ENCODE measurements at regions not wholly inside any gene's neighbourhood (a gene's known extent, or its start where the extent isn't known, plus 50 kb on each side); places are given as distances from the start of the nearest gene placed in this dataset.

DNA sequence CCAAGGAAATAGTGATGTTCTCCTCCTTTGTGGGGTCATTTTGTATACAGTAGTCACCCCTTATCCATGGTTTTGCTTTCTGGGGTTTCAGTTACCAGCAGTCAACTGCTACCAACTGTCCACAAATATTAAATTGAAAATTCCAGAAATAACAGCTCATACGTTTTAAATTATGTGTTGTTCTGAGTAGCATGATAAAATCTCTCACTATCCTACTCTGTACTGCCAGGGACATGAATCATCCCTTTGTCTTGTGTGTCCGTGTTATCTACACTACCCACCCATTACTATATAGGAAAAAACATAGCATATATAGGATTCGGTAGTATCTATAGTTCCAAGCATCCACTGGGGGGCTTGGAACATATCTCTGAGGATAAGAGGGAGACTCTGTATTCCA, 120.9 kb upstream of the DCC start:
- Histone ChIP-seq H3K9me3 (ENCODE audit: low read length) (no peaks in the 10 kb centered on the region), H3K27ac (ENCODE audit: low read depth, low read length, poor library complexity, severe bottlenecking) (no peak overlapping the region), H3K4me3 (ENCODE audit: low read depth, low read length, poor library complexity, severe bottlenecking) (no peak overlapping the region), H2AFZ (ENCODE audit: low read length) (no peak overlapping the region), H4K20me1 (ENCODE audit: insufficient read depth, low read length) (no peaks in the 10 kb centered on the region), H3K9me2 (ENCODE audit: insufficient read depth, low read length) (no peaks in the 10 kb centered on the region), H3K4me1 (ENCODE audit: insufficient read depth, low read length, poor library complexity, severe bottlenecking) (no peaks in the 10 kb centered on the region), H3K36me3 (ENCODE audit: insufficient read depth, low read length) (no peaks in the 10 kb centered on the region), H3K4me2 (ENCODE audit: low read length) (no peak overlapping the region), H3K79me2 (ENCODE audit: insufficient read depth, low read depth, low read length) (no peaks in the 10 kb centered on the region)
- no peak for DNase-seq (ENCODE audit: low spot score)
- ChIA-PET CTCF (ENCODE audit: unreplicated experiment) (no interaction called here), POLR2A (no interaction called here)
- TF ChIP-seq EZH2phosphoT487 (IDR thresholded peaks at IDR 0.05; ENCODE audit: borderline replicate concordance, low read depth, low read length) = no peak
- TF ChIP-seq, protein P1, sequence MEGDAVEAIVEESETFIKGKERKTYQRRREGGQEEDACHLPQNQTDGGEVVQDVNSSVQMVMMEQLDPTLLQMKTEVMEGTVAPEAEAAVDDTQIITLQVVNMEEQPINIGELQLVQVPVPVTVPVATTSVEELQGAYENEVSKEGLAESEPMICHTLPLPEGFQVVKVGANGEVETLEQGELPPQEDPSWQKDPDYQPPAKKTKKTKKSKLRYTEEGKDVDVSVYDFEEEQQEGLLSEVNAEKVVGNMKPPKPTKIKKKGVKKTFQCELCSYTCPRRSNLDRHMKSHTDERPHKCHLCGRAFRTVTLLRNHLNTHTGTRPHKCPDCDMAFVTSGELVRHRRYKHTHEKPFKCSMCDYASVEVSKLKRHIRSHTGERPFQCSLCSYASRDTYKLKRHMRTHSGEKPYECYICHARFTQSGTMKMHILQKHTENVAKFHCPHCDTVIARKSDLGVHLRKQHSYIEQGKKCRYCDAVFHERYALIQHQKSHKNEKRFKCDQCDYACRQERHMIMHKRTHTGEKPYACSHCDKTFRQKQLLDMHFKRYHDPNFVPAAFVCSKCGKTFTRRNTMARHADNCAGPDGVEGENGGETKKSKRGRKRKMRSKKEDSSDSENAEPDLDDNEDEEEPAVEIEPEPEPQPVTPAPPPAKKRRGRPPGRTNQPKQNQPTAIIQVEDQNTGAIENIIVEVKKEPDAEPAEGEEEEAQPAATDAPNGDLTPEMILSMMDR (conservative IDR thresholded peaks at IDR 0.05; ENCODE audit: low read length) = no peak
- no TSS peak for BruUV-seq (replicated peaks)
- intact Hi-C loops (cut with micrococcal nuclease; ENCODE audit: unreplicated experiment) = no loop called here

DNA sequence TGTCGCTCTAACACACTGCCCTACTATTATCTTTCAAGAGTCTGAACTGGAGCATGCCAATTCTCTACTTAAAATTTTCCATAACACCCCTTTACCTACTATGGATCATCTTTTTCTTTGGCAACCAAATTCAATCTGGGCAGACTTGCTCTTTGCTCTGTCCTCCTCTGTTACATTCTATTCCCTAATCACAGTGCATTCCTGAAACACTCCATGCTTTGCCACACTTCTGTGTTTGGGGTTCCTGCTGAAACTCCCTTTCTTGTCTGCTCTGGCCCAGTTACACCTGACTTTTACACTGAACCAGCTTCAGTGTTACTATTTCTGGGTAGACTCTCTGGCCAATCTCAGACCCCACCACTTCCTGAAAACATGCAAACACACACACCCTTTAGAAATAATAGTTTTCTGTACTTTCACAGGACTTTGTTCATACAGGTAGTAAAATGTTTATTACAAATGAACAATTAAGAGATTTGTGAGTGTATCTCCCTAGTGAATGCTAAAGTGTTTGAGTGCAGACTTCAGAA, 119.9 kb upstream of the DCC start:
- H3K36me3 ChIP-seq (ENCODE audit: insufficient read depth, low read length) = no peaks in the 10 kb centered on the region
- H2AFZ ChIP-seq (ENCODE audit: low read length) = no peak overlapping the region
- no peaks in the 10 kb centered on the region for H3K9me3 ChIP-seq (ENCODE audit: low read length)
- TF ChIP-seq, protein P1 (conservative IDR thresholded peaks at IDR 0.05; ENCODE audit: low read length) = no peak
- TF ChIP-seq EZH2phosphoT487 (IDR thresholded peaks at IDR 0.05; ENCODE audit: borderline replicate concordance, low read depth, low read length) = no peak
- no peak overlapping the region for H3K4me2 ChIP-seq (ENCODE audit: low read length)
- H3K4me3 ChIP-seq (ENCODE audit: low read depth, low read length, poor library complexity, severe bottlenecking) = no peak overlapping the region
- DNase-seq (ENCODE audit: low spot score) = no peak
- ChIA-PET CTCF (ENCODE audit: unreplicated experiment) (no interaction called here), POLR2A (no interaction called here)
- intact Hi-C loops (cut with micrococcal nuclease; ENCODE audit: unreplicated experiment) = no loop called here
- H3K4me1 ChIP-seq (ENCODE audit: insufficient read depth, low read length, poor library complexity, severe bottlenecking) = no peaks in the 10 kb centered on the region
- no peaks in the 10 kb centered on the region for H3K79me2 ChIP-seq (ENCODE audit: insufficient read depth, low read depth, low read length)
- H4K20me1 ChIP-seq (ENCODE audit: insufficient read depth, low read length) = no peaks in the 10 kb centered on the region
- no peak overlapping the region for H3K27ac ChIP-seq (ENCODE audit: low read depth, low read length, poor library complexity, severe bottlenecking)
- no TSS peak for BruUV-seq (replicated peaks)
- no peaks in the 10 kb centered on the region for H3K9me2 ChIP-seq (ENCODE audit: insufficient read depth, low read length)

DNA sequence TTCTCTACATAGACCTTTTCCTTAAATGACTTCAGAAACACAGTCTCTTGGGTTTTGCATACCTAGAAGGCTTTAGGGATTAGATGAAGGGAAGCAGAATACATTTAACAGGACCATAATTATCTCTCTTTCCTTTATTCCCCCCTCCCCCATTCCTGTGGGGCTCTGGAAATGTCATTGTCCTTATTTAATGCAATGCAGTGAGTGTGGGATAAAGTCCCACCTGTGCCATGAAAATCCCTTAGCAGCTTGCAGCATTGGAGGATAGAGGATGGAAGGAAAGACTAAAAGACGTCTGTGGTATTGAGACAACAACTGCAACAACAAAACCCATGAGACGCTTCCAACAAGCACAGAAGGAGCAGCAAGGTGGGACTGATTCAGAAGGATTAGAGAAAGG, 117.8 kb upstream of the DCC start:
- Histone ChIP-seq H2AFZ (ENCODE audit: low read length) (no peak overlapping the region), H3K79me2 (ENCODE audit: insufficient read depth, low read depth, low read length) (no peaks in the 10 kb centered on the region), H3K27ac (ENCODE audit: low read depth, low read length, poor library complexity, severe bottlenecking) (no peak overlapping the region), H3K4me1 (ENCODE audit: insufficient read depth, low read length, poor library complexity, severe bottlenecking) (no peaks in the 10 kb centered on the region), H3K4me3 (ENCODE audit: low read depth, low read length, poor library complexity, severe bottlenecking) (no peak overlapping the region), H3K9me3 (ENCODE audit: low read length) (no peaks in the 10 kb centered on the region), H3K36me3 (ENCODE audit: insufficient read depth, low read length) (no peaks in the 10 kb centered on the region), H3K9me2 (ENCODE audit: insufficient read depth, low read length) (no peaks in the 10 kb centered on the region), H3K4me2 (ENCODE audit: low read length) (no peak overlapping the region), H4K20me1 (ENCODE audit: insufficient read depth, low read length) (no peaks in the 10 kb centered on the region)
- DNase-seq (ENCODE audit: low spot score) = no peak
- TF ChIP-seq, protein P1 (conservative IDR thresholded peaks at IDR 0.05; ENCODE audit: low read length) = no peak
- TF ChIP-seq EZH2phosphoT487 (IDR thresholded peaks at IDR 0.05; ENCODE audit: borderline replicate concordance, low read depth, low read length) = no peak
- no TSS peak for BruUV-seq (replicated peaks)
- ChIA-PET POLR2A (no interaction called here), CTCF (ENCODE audit: unreplicated experiment) (no interaction called here)
- intact Hi-C loops (cut with micrococcal nuclease; ENCODE audit: unreplicated experiment) = no loop called here

Measured in OCI-LY7 (cell line).